SIG-M5 (cell line): ENCODE measurements at regions not wholly inside any gene's neighbourhood (a gene's known extent, or its start where the extent isn't known, plus 50 kb on each side); places are given as distances from the start of the nearest gene placed in this dataset.
"Not testable (repeated sequence)": the region's sequence is repeated elsewhere in the genome, so short reads cannot be mapped to it uniquely, and the experiment has no call there.

ENCODE experiments used
- DNase-seq: peaks from one replicate; lab custom pipeline; 2025; lab: John Stamatoyannopoulos, UW

- no peak for DNase-seq
Observed at GRCh38 chr13:80718970-80719369, 378.0 kb upstream of the SPRY2 start.

- DNase-seq = no peak
Observed at GRCh38 chr13:80717776-80718175, 376.9 kb upstream of the SPRY2 start.

GRCh38 chr13:80716610-80717081 lies 375.7 kb upstream of the SPRY2 start:
- peak; percentile 21 for DNase-seq

- DNase-seq = no peak
Observed at GRCh38 chr13:80712026-80712425, 371.1 kb upstream of the SPRY2 start.

- DNase-seq = no peak
Observed at GRCh38 chr13:80708791-80709190, 367.9 kb upstream of the SPRY2 start.

GRCh38 chr13:80707000-80707983 lies 366.4 kb upstream of the SPRY2 start:
- no peak for DNase-seq

GRCh38 chr13:80706164-80706471 lies 365.2 kb upstream of the SPRY2 start:
- DNase-seq = no peak

- DNase-seq = no peak
Observed at GRCh38 chr13:80705371-80706163, 364.6 kb upstream of the SPRY2 start.

- no peak for DNase-seq
Observed at GRCh38 chr13:80704369-80704768, 363.4 kb upstream of the SPRY2 start.

GRCh38 chr13:80695841-80696240 lies 354.9 kb upstream of the SPRY2 start:
- no peak for DNase-seq

- DNase-seq = not testable (repeated sequence)
Observed at GRCh38 chr13:80691814-80692213, 350.9 kb upstream of the SPRY2 start.

- no peak for DNase-seq
Observed at GRCh38 chr13:80690208-80690607, 349.3 kb upstream of the SPRY2 start.

- DNase-seq = no peak
Observed at GRCh38 chr13:80688593-80688992, 347.7 kb upstream of the SPRY2 start.

- no peak for DNase-seq
Observed at GRCh38 chr13:80685942-80686341, 345.0 kb upstream of the SPRY2 start.

- no peak for DNase-seq
Observed at GRCh38 chr13:80684217-80684991, 343.5 kb upstream of the SPRY2 start.

GRCh38 chr13:80680786-80681366 lies 339.9 kb upstream of the SPRY2 start:
- DNase-seq = no peak

GRCh38 chr13:80679423-80679822 lies 338.5 kb upstream of the SPRY2 start:
- DNase-seq = no peak

- no peak for DNase-seq
Observed at GRCh38 chr13:80677227-80677626, 336.3 kb upstream of the SPRY2 start.

GRCh38 chr13:80675442-80675841 lies 334.5 kb upstream of the SPRY2 start:
- DNase-seq = not testable (repeated sequence)

- DNase-seq = no peak
Observed at GRCh38 chr13:80671773-80672172, 330.8 kb upstream of the SPRY2 start.

- no peak for DNase-seq
Observed at GRCh38 chr13:80669112-80669511, 328.2 kb upstream of the SPRY2 start.

GRCh38 chr13:80668452-80668851 lies 327.5 kb upstream of the SPRY2 start:
- DNase-seq = no peak
